ENCODE measurements at regions not wholly inside any gene's neighbourhood (a gene's known extent, or its start where the extent isn't known, plus 50 kb on each side); places are given as distances from the start of the nearest gene placed in this dataset.
A peak's percentile ranks its signal among the peaks of the same experiment; 100 is the strongest.

- no peaks in the 10 kb centered on the region for H3K27me3 ChIP-seq (ENCODE audit: insufficient read depth, low read length, poor library complexity, severe bottlenecking)
- H2AFZ ChIP-seq (ENCODE audit: low read length): no peak overlapping the region
- H3K9me2 ChIP-seq (replicated peaks; ENCODE audit: low read depth, low read length): no peaks in the 10 kb centered on the region
- no peak overlapping the region for H3K4me3 ChIP-seq (ENCODE audit: low read length, poor library complexity, severe bottlenecking)
- no peaks in the 10 kb centered on the region for H4K20me1 ChIP-seq (ENCODE audit: insufficient read depth, low read length, poor library complexity, severe bottlenecking)
- no peaks in the 10 kb centered on the region for H3K9me3 ChIP-seq (ENCODE audit: insufficient read depth, low read depth, low read length)
- no peak for TF ChIP-seq EZH2phosphoT487 (IDR thresholded peaks at IDR 0.05; ENCODE audit: borderline replicate concordance)
- TF ChIP-seq, protein P1, sequence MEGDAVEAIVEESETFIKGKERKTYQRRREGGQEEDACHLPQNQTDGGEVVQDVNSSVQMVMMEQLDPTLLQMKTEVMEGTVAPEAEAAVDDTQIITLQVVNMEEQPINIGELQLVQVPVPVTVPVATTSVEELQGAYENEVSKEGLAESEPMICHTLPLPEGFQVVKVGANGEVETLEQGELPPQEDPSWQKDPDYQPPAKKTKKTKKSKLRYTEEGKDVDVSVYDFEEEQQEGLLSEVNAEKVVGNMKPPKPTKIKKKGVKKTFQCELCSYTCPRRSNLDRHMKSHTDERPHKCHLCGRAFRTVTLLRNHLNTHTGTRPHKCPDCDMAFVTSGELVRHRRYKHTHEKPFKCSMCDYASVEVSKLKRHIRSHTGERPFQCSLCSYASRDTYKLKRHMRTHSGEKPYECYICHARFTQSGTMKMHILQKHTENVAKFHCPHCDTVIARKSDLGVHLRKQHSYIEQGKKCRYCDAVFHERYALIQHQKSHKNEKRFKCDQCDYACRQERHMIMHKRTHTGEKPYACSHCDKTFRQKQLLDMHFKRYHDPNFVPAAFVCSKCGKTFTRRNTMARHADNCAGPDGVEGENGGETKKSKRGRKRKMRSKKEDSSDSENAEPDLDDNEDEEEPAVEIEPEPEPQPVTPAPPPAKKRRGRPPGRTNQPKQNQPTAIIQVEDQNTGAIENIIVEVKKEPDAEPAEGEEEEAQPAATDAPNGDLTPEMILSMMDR (conservative IDR thresholded peaks at IDR 0.05; ENCODE audit: low read length): no peak
- H3K36me3 ChIP-seq (ENCODE audit: insufficient read depth, low read length): no peaks in the 10 kb centered on the region
- no peak overlapping the region for H3K9ac ChIP-seq (ENCODE audit: low read depth, low read length, poor library complexity, severe bottlenecking)
- H3F3A ChIP-seq (ENCODE audit: low read depth): no peaks in the 10 kb centered on the region
- H3K4me1 ChIP-seq (ENCODE audit: insufficient read depth, low read length, poor library complexity, severe bottlenecking): no peaks in the 10 kb centered on the region
- no peak overlapping the region for H3K4me2 ChIP-seq (ENCODE audit: low read depth, low read length, poor library complexity, severe bottlenecking)
- H3K79me2 ChIP-seq (ENCODE audit: insufficient read depth, low read length): no peaks in the 10 kb centered on the region
Measured at GRCh38 chr1:217342105-217342504, 288.8 kb downstream of the GPATCH2 start.

- no peak overlapping the region for H3K4me3 ChIP-seq (ENCODE audit: low read length, poor library complexity, severe bottlenecking)
- no peaks in the 10 kb centered on the region for H3F3A ChIP-seq (ENCODE audit: low read depth)
- H3K4me2 ChIP-seq (ENCODE audit: low read depth, low read length, poor library complexity, severe bottlenecking): no peak overlapping the region
- H3K9me2 ChIP-seq (replicated peaks; ENCODE audit: low read depth, low read length): no peaks in the 10 kb centered on the region
- no peaks in the 10 kb centered on the region for H3K36me3 ChIP-seq (ENCODE audit: insufficient read depth, low read length)
- TF ChIP-seq, protein P1 (conservative IDR thresholded peaks at IDR 0.05; ENCODE audit: low read length): no peak
- TF ChIP-seq EZH2phosphoT487 (IDR thresholded peaks at IDR 0.05; ENCODE audit: borderline replicate concordance): no peak
- H3K9ac ChIP-seq (ENCODE audit: low read depth, low read length, poor library complexity, severe bottlenecking): no peak overlapping the region
- H3K9me3 ChIP-seq (ENCODE audit: insufficient read depth, low read depth, low read length): no peaks in the 10 kb centered on the region
- no peak overlapping the region for H2AFZ ChIP-seq (ENCODE audit: low read length)
- no peaks in the 10 kb centered on the region for H3K4me1 ChIP-seq (ENCODE audit: insufficient read depth, low read length, poor library complexity, severe bottlenecking)
- H3K27me3 ChIP-seq (ENCODE audit: insufficient read depth, low read length, poor library complexity, severe bottlenecking): no peaks in the 10 kb centered on the region
- H3K79me2 ChIP-seq (ENCODE audit: insufficient read depth, low read length): no peaks in the 10 kb centered on the region
- H4K20me1 ChIP-seq (ENCODE audit: insufficient read depth, low read length, poor library complexity, severe bottlenecking): no peaks in the 10 kb centered on the region
Measured at GRCh38 chr1:217336724-217337123, 294.2 kb downstream of the GPATCH2 start.

- Histone ChIP-seq H3K36me3 (ENCODE audit: insufficient read depth, low read length) (no peaks in the 10 kb centered on the region), H3K79me2 (ENCODE audit: insufficient read depth, low read length) (no peaks in the 10 kb centered on the region), H3K4me3 (ENCODE audit: low read length, poor library complexity, severe bottlenecking) (no peak overlapping the region), H2AFZ (ENCODE audit: low read length) (no peak overlapping the region), H3K9me3 (ENCODE audit: insufficient read depth, low read depth, low read length) (no peaks in the 10 kb centered on the region), H3K4me1 (ENCODE audit: insufficient read depth, low read length, poor library complexity, severe bottlenecking) (no peaks in the 10 kb centered on the region), H4K20me1 (ENCODE audit: insufficient read depth, low read length, poor library complexity, severe bottlenecking) (no peaks in the 10 kb centered on the region), H3F3A (ENCODE audit: low read depth) (no peaks in the 10 kb centered on the region), H3K4me2 (ENCODE audit: low read depth, low read length, poor library complexity, severe bottlenecking) (no peak overlapping the region), H3K27me3 (ENCODE audit: insufficient read depth, low read length, poor library complexity, severe bottlenecking) (no peaks in the 10 kb centered on the region), H3K9me2 (replicated peaks; ENCODE audit: low read depth, low read length) (no peaks in the 10 kb centered on the region), H3K9ac (ENCODE audit: low read depth, low read length, poor library complexity, severe bottlenecking) (no peak overlapping the region)
- no peak for TF ChIP-seq EZH2phosphoT487 (IDR thresholded peaks at IDR 0.05; ENCODE audit: borderline replicate concordance)
- TF ChIP-seq, protein P1 (conservative IDR thresholded peaks at IDR 0.05; ENCODE audit: low read length): peak; percentile 69
Measured at GRCh38 chr1:217333939-217334338, 297.0 kb downstream of the GPATCH2 start.

Measured in Loucy (cell line).